IMR-90 (cell line): ENCODE measurements at regions not wholly inside any gene's neighbourhood (a gene's known extent, or its start where the extent isn't known, plus 50 kb on each side); places are given as distances from the start of the nearest gene placed in this dataset.

Source experiments
- ATAC-seq: fragments of 200-7000 bp; cut with Tn5 transposase; 2 replicates; pipeline ENCODE4 v1.9.1; 2020; ENCODE audit warnings: low read depth, mild to moderate bottlenecking, moderate library complexity
- BruUV-seq: library from RNA; stranded (reverse); fragments of 400-500 nt; replicated peaks from 2 replicates; lab custom pipeline; 2021; lab: Mats Ljungman, UMichigan
- CTCF ChIA-PET: fragments of 300-600 bp; formaldehyde crosslinking; extraction: SDS; loops from one replicate; lab custom pipeline; 2021; ENCODE audit warnings: antibody characterized with exemption; lab: Yijun Ruan, JAX
- POLR2A ChIA-PET: fragments of 300-600 bp; sonication (Branson Sonifier 250); formaldehyde crosslinking; loops from one replicate; lab custom pipeline; 2022; ENCODE audit warnings: antibody characterized with exemption; ENCODE audit not compliant: unreplicated experiment; lab: Charles Lee
- DNase-seq: peaks from one replicate; pipeline ENCODE4 v3.0.0; 2013
- H2AFZ ChIP-seq: replicated peaks from 2 replicates; pipeline ENCODE3; 2013; ENCODE audit warnings: low read length, mild to moderate bottlenecking; ENCODE audit not compliant: poor library complexity
- H2AK5ac ChIP-seq: 2 replicates; pipeline ENCODE4 v1.6.1; 2013; ENCODE audit warnings: low read depth, low read length, inconsistent platforms
- H2AK9ac ChIP-seq: replicated peaks from 2 replicates; pipeline ENCODE3; 2013; ENCODE audit warnings: mild to moderate bottlenecking, low read depth, low read length, moderate library complexity; ENCODE audit not compliant: poor library complexity
- H2BK120ac ChIP-seq: 2 replicates; pipeline ENCODE4 v1.6.1; 2013; ENCODE audit warnings: low read depth, low read length, inconsistent platforms
- H2BK15ac ChIP-seq: 3 replicates; pipeline ENCODE4 v1.6.1; 2013; ENCODE audit warnings: low read depth, low read length, inconsistent platforms
- H2BK20ac ChIP-seq: 2 replicates; pipeline ENCODE4 v1.6.1; 2013; ENCODE audit warnings: low read depth, mild to moderate bottlenecking, inconsistent platforms, low read length, moderate library complexity
- H2BK5ac ChIP-seq: 2 replicates; pipeline ENCODE4 v1.6.1; 2013; ENCODE audit warnings: mild to moderate bottlenecking, low read depth, low read length, inconsistent platforms; ENCODE audit not compliant: poor library complexity, severe bottlenecking
- H3K14ac ChIP-seq: replicated peaks from 2 replicates; pipeline ENCODE4 v1.6.1; 2013; ENCODE audit warnings: low read depth, low read length, inconsistent platforms
- H3K18ac ChIP-seq: 2 replicates; pipeline ENCODE4 v1.6.1; 2013; ENCODE audit warnings: low read depth, low read length, control low read depth
- H3K23ac ChIP-seq: 2 replicates; pipeline ENCODE4 v1.6.1; 2013; ENCODE audit warnings: low read depth, low read length, inconsistent platforms
- H3K27ac ChIP-seq: 2 replicates; pipeline ENCODE4 v1.5.1; 2013; ENCODE audit warnings: mild to moderate bottlenecking, control low read depth, low read length; ENCODE audit not compliant: insufficient read depth
- H3K27me3 ChIP-seq: 2 replicates; pipeline ENCODE4 v1.6.1; 2013; ENCODE audit warnings: low read length; ENCODE audit not compliant: control insufficient read depth, insufficient read depth
- H3K36me3 ChIP-seq: 2 replicates; pipeline ENCODE4 v1.6.1; 2013; ENCODE audit warnings: low read length, mixed read lengths; ENCODE audit not compliant: control insufficient read depth, insufficient read depth
- H3K4ac ChIP-seq: 2 replicates; pipeline ENCODE4 v1.6.1; 2013; ENCODE audit warnings: low read depth, low read length, inconsistent platforms
- H3K4me1 ChIP-seq: 2 replicates; pipeline ENCODE4 v1.6.1; 2013; ENCODE audit warnings: low read length, mixed read lengths; ENCODE audit not compliant: control insufficient read depth, insufficient read depth
- H3K4me2 ChIP-seq: 2 replicates; pipeline ENCODE4 v1.6.1; 2013; ENCODE audit warnings: low read depth, mild to moderate bottlenecking, control low read depth, low read length, moderate library complexity
- H3K4me3 ChIP-seq: 2 replicates; pipeline ENCODE4 v1.5.1; 2013; ENCODE audit warnings: low read depth, mild to moderate bottlenecking, control low read depth, low read length, moderate library complexity; ENCODE audit not compliant: insufficient read depth
- H3K56ac ChIP-seq: 2 replicates; pipeline ENCODE4 v1.6.1; 2013; ENCODE audit warnings: low read length, inconsistent platforms; ENCODE audit not compliant: insufficient read depth; ENCODE audit errors: extremely low read depth
- H3K79me1 ChIP-seq, 2 experiments: 2 replicates each; pipeline ENCODE4 v1.6.1; 2013; ENCODE audit warnings: low read length in 2 of 2, inconsistent platforms in 1 of 2, low read depth in 1 of 2
- H3K9ac ChIP-seq: 2 replicates; pipeline ENCODE4 v1.6.1; 2013; ENCODE audit warnings: low read depth, low read length, control low read depth
- H3K9me1 ChIP-seq: 2 replicates; pipeline ENCODE4 v1.6.1; 2013; ENCODE audit warnings: low read length, inconsistent platforms; ENCODE audit not compliant: insufficient read depth
- H3K9me3 ChIP-seq: 2 replicates; pipeline ENCODE4 v1.6.1; 2013; ENCODE audit warnings: low read length; ENCODE audit not compliant: control insufficient read depth, insufficient read depth
- H4K20me1 ChIP-seq: 2 replicates; pipeline ENCODE4 v1.6.1; 2013; ENCODE audit warnings: low read length, inconsistent platforms; ENCODE audit not compliant: insufficient read depth
- H4K5ac ChIP-seq: 2 replicates; pipeline ENCODE4 v1.6.1; 2013; ENCODE audit warnings: mild to moderate bottlenecking, low read depth, low read length, control low read depth
- H4K8ac ChIP-seq, 2 experiments: 2 replicates each; pipeline ENCODE4 v1.6.1; 2013; ENCODE audit warnings: low read depth in 2 of 2, low read length in 2 of 2, control low read depth in 1 of 2, inconsistent platforms in 1 of 2
- H4K91ac ChIP-seq: 2 replicates; pipeline ENCODE4 v1.6.1; 2013; ENCODE audit warnings: low read depth, low read length, inconsistent platforms; ENCODE audit not compliant: insufficient read depth
- CHD1 ChIP-seq: IDR thresholded peaks from 2 replicates; pipeline ENCODE4 v1.6.1; 2012; ENCODE audit warnings: low read depth, low read length, improper control_type of control experiment
- MAZ ChIP-seq: IDR thresholded peaks from 2 replicates; pipeline ENCODE4 v1.6.1; 2012; ENCODE audit warnings: low read depth, mild to moderate bottlenecking, low read length, improper control_type of control experiment, moderate library complexity, borderline replicate concordance
- MXI1 ChIP-seq: IDR thresholded peaks from 2 replicates; pipeline ENCODE4 v1.6.1; 2012; ENCODE audit warnings: low read depth, mild to moderate bottlenecking, low read length, moderate library complexity, borderline replicate concordance
- WGBS, 2 experiments: methylation state at CpG; one replicate each; pipeline versions ENCODE4 v1.1.5 to v1.1.7; 2013; ENCODE audit warnings: missing lambda C conversion rate in 2 of 2; ENCODE audit not compliant: insufficient read length in 1 of 2; ENCODE audit errors: extremely low coverage in 2 of 2; 5-methylcytosine and 5-hydroxymethylcytosine counted together
- dilution Hi-C: fragments of 300-500 bp; cut with HindIII; formaldehyde crosslinking; loops from one replicate; pipeline ENCODE4 v1.14.3; 2018; ENCODE audit warnings: low sequenced_read_pairs; ENCODE audit not compliant: unreplicated experiment
- in situ Hi-C: fragments of 300-500 bp; cut with MboI; formaldehyde crosslinking; loops from 3 replicates; pipeline ENCODE4 v1.14.3; 2019; ENCODE audit warnings: low sequenced_read_pairs, inconsistent platforms, mixed read lengths
- intact Hi-C: fragments of 100-400 bp; cut with micrococcal nuclease; formaldehyde crosslinking; loops from 2 replicates; pipeline ENCODE4 v1.10.0; 2022

- no TSS peak for BruUV-seq
- Histone ChIP-seq H2AK5ac (no peak overlapping the region), H3K4ac (no peak overlapping the region), H3K9ac (no peak overlapping the region), H3K4me3 (no peak overlapping the region), H3K9me1 (no peaks in the 10 kb centered on the region), H3K23ac (no peak overlapping the region), H2BK20ac (no peak overlapping the region), H3K18ac (no peak overlapping the region), H3K14ac (no peak overlapping the region), H3K56ac (no peak overlapping the region), H4K91ac (no peak overlapping the region), H2BK120ac (no peak overlapping the region), H4K20me1 (no peaks in the 10 kb centered on the region), H3K9me3 (peaks cover 9% of the 10 kb centered on the region), H3K36me3 (no peaks in the 10 kb centered on the region), H3K79me1 (no peaks in the 10 kb centered on the region), H3K27ac (no peak overlapping the region), H2BK15ac (no peak overlapping the region), H2AFZ (no peak overlapping the region), H3K27me3 (peaks cover 2% of the 10 kb centered on the region; the same call in 1 of the 2 replicates), H2AK9ac (no peak overlapping the region), H3K4me1 (no peaks in the 10 kb centered on the region), H3K4me2 (no peak overlapping the region), H4K8ac (no peak overlapping the region), H2BK5ac (no peak overlapping the region), H4K5ac (no peak overlapping the region)
- WGBS, 2 experiments = no CpG with 5 or more reads among the region's 2 CpGs
- CTCF ChIA-PET = interaction anchor here (0.5 kb wide), 1 partner anchor 888 kb away, joined by 3 read pairs; no protein-coding TSS in a partner anchor
- in situ Hi-C loops (no loop called here), dilution Hi-C loops (no loop called here), intact Hi-C loops (no loop called here)
- POLR2A ChIA-PET = no interaction called here
- DNase-seq (no peak), ATAC-seq (no peak)
- no peak for TF ChIP-seq MAZ
- no peak for TF ChIP-seq MXI1
- TF ChIP-seq CHD1 = no peak
Observed at GRCh38 chr11:115950660-115951059, 446.4 kb upstream of the CADM1 start.
